ENCODE measurements at regions not wholly inside any gene's neighbourhood (a gene's known extent, or its start where the extent isn't known, plus 50 kb on each side); places are given as distances from the start of the nearest gene placed in this dataset.

DNA sequence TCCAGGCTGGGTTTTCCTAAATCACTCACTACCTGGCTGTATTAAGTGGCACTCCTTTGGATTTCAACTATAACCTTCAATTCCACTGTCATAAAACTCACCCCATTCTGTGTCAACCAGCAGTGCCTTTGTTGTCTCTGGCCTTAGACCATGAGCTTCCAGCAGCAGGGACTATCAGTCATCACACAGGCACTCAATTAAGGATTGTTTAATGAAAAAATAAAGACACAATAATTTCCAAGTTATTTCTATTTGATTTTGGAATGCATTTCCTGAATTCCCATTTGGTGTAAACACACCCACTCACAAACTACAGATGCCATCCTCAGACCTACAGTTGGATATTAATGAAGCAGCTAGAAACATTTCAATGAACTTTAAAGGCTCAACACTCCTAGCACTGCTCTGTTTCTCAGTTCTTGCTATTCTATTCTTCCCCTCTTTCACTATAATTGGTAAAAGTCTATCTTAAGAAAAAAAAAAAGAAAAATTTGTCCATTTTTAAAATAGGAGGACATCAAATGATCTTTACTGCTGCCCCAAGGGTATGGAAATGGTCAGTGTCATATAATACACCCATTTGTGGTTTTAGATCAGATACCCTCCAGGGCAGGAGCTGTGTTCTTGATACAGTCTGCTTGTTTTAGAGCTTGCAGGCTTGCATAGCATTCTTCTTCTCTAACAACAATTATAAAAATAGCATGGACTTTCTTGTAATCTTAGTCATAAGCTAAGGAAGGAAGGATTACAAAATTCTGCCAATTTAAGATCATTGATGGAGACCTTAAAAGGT, 156.4 kb downstream of the PTGER3 start:
- no peak for DNase-seq

DNA sequence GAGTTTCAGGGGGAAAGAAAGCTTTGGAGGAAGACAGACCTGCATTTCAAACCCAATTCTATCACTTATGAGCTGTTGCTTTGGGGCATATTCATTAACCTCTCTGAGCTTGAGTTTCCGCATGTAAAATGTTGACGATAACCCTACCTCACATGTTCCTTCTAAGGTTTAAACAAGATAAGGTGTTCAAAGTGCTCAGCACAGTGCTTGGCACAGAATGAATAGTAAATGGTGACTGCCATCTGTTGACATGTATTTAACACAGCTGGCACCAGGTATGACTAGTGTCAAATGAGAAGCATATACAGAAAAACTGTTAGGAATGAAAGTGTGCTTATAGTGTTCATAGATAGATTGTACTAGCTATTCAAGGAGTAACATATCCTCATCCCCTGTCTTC, 155.5 kb downstream of the PTGER3 start:
- DNase-seq = no peak

DNA sequence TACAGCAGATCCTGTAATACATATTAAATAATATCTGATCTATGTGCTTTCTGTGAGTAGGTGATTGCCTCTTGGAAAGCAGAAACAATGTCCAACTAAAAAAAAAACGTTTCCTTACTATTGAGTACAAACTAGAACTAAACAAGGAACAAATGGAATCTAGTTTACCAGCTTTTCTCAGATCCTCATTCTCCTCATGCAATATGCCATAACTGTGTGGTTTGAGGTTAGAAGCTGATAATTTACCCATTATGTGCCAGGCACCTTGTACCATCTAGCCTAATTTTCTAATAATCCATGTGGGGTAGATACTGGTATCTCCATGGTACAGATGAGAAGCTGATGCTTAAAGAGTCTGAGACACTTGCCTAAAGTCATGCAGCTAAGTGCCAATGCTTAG, 154.7 kb downstream of the PTGER3 start:
- no peak for DNase-seq

GRCh38 chr1:70893381-70893780, 154.2 kb downstream of the PTGER3 start:
- DNase-seq = no peak

DNA sequence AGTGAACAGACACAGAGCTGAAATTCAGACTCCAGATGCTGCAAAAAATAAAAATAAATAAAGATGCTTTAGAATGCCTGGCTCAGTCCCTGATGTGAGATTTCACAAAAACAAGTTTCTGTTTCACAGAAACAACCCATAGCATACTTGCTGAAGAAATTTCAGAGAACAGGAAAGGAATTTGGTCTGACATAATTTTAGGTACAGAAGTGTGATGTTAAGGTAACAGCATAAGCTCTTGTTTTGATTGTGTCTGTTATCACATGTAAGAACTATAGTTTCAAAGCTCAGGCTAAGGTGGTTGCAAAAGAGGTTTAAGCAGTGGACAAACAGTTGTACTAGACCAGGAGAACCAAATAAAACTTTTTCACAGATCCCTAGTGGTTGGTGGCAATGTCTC, 152.1 kb downstream of the PTGER3 start:
- no peak for DNase-seq

DNA sequence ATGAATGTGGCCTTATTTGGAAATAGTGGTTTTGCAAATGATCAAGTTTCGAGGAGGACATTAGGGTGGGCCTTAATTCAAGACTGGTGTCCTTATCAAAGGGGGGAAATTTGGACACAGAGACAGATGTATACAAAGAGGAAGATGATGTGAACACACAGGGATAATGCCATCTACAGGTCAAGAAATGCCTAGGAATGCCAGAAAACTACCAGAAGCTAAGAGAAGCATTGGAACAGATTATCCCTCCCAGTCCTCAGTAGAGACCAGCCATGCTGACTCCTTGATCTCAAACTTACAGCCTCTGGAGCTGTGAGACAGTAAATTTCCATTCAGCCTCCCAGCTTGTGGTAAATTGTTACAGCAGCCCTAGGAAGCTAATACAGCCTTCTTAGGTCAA, 151.4 kb downstream of the PTGER3 start:
- DNase-seq = no peak

DNA sequence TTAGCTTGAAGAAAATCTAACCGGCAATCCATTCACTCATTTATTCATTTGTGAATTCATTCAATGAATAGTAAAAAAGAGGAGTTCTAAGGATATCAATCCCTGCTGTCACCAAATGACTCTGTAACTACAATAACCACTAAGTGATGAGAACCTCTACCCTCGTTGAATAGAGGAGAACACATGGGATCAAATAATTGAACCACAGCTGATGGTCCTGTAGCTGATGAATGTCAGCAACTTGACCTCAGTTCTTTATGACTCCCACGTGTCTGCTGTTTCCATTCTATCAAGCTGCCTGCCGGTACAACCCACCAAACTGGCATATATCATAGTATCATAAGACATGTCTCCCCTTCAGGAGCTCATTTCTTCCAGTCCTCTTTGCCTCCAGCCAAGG, 150.3 kb downstream of the PTGER3 start:
- no peak for DNase-seq

DNA sequence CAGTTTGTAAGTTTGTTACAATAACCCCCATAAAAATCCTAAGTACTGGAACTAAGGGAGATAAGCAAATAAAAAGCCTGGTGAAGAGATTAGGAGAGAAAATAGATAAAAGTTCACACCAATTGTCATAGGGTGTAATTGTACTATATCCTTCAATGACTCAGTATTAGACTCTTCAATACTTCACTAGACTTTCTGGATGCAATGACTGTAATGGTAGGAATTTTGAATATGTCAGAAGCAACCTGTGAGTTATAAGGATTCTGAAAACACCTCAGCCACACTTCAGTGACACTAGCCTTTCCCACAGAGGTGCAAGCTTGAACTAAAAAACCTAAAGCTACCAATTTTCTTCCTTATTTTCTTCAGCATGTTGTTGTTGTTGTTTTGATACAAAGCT, 147.9 kb downstream of the PTGER3 start:
- DNase-seq = no peak

GRCh38 chr1:70902211-70902610, 145.4 kb downstream of the PTGER3 start:
- no peak for DNase-seq

DNA sequence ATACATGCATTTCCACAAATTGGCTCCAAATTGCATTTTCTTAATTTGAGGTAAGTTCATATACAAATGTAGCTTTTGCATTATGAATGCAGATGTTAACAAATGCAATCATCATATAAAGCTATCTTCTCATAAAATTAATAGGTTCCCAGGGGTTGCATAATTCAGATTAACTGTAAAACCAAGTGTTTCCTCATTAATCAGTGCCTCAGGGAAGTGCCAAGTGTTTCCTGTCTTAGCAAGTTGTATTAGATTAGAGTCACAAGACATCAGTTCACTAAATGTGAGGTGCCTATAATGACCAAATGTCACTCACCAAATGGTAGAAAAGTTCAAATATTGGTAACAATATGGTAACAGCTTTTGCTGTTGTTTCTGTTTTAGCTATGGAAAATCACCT, 140.8 kb downstream of the PTGER3 start:
- DNase-seq = no peak

- no peak for DNase-seq
These were observed 139.9 kb downstream of the PTGER3 start for GRCh38 chr1:70907563-70908310.

GRCh38 chr1:70909262-70909822, 138.3 kb downstream of the PTGER3 start:
- DNase-seq = no peak

- DNase-seq = no peak
These were observed 137.6 kb downstream of the PTGER3 start for GRCh38 chr1:70910013-70910412.

DNA sequence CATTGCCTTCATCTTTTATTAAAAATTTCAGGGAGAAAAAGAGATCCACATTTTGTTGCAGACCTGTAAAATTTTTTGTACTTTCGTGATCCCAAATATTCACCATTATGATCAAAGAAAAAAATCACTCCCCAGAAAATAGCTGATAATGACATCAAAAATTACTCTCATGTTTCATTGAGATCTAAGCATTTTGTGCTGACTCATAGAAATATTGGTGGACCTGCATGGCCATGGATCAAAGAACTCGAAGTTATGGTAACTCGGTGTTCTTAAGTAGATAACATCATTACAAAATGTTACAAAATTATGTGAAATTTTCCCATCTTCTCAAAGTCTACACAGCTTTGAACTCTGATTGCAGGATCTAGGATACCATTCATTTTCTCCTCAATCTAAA, 135.8 kb downstream of the PTGER3 start:
- no peak for DNase-seq

DNA sequence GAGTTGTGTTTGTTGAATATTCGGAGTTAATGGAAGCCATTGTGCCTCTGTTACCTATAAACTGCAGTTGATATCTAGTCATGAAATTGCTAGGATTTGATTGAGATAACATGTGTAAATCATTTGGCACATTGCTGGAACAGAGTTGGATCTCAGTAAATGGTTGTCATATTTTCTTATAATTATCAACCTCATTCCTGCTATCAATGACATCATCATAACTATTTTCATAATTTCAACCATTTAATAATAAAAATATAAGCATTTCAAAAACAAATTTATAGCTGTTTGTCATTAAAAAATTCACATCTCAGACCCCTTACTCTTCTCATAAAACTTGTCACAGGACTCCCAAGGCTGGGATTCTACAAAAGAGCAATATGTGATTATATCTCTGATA, 133.4 kb downstream of the PTGER3 start:
- DNase-seq = no peak

DNA sequence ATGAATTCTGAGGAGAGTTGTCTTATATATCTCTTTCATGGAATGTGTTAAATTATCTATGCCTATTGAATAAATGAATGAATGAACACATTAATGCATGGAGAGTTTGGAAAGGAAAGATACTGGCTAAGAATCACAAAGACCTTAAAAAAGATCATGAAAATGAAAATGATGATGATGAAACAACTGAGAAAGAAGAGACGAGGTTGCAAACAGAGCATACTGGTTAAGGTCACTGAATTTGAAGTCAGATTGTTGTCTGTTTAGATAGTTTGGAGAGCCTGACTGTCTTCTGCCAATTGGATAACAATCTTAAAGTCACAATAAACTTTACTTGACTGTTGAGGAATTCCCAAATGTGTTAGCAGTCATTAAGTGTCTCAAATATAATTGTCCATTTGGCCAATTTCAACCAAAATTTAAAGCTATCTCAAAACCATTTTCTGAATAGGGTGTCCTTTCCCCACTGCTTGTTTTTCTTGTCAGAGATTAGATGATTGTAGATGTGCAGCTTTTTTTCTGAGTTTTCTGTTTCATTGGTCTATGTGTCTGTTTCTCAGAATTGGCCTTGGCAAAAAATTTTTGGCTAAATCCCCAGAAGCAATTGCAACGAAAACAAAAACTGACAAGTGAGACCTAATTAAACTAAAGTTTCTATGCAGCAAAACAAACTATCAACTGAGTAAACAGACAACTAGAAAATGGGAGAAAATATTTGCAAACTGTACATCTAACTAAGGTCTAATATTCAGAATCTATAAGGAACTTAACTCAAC, 132.2 kb downstream of the PTGER3 start:
- DNase-seq = no peak

- no peak for DNase-seq
These were observed 131.6 kb downstream of the PTGER3 start for GRCh38 chr1:70916034-70916427.

- no peak for DNase-seq
These were observed 127.8 kb downstream of the PTGER3 start for GRCh38 chr1:70919706-70920323.
